ENCODE measurements at regions not wholly inside any gene's neighbourhood (a gene's known extent, or its start where the extent isn't known, plus 50 kb on each side); places are given as distances from the start of the nearest gene placed in this dataset.

DNA sequence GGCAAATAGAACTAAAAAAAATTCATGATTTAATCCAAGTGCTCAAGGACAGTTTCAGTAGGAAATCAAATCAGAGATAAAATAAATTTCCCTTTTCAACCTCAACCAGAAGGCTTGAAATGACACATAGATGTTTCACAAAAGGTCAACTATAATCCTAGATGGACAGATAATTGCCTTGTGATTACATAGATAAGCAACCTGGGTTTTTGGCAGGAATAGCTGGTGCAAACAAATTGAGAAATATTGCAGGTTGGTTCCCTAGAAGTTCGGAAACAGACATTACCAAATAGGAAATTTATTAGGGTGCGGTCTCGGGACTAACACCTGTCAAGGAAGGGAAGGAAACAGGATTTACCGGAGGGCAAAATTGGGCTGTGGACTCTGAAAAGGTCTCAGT lies 497.5 kb downstream of the COG6 start:
- TF ChIP-seq, protein P1, sequence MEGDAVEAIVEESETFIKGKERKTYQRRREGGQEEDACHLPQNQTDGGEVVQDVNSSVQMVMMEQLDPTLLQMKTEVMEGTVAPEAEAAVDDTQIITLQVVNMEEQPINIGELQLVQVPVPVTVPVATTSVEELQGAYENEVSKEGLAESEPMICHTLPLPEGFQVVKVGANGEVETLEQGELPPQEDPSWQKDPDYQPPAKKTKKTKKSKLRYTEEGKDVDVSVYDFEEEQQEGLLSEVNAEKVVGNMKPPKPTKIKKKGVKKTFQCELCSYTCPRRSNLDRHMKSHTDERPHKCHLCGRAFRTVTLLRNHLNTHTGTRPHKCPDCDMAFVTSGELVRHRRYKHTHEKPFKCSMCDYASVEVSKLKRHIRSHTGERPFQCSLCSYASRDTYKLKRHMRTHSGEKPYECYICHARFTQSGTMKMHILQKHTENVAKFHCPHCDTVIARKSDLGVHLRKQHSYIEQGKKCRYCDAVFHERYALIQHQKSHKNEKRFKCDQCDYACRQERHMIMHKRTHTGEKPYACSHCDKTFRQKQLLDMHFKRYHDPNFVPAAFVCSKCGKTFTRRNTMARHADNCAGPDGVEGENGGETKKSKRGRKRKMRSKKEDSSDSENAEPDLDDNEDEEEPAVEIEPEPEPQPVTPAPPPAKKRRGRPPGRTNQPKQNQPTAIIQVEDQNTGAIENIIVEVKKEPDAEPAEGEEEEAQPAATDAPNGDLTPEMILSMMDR (conservative IDR thresholded peaks at IDR 0.05) = no peak
- TF ChIP-seq ZFX (IDR thresholded peaks at IDR 0.05) = no peak

All from C4-2B (cell line).